ENCODE measurements at regions not wholly inside any gene's neighbourhood (a gene's known extent, or its start where the extent isn't known, plus 50 kb on each side); places are given as distances from the start of the nearest gene placed in this dataset.
"Not testable (repeated sequence)": the region's sequence is repeated elsewhere in the genome, so short reads cannot be mapped to it uniquely, and the experiment has no call there.

DNA sequence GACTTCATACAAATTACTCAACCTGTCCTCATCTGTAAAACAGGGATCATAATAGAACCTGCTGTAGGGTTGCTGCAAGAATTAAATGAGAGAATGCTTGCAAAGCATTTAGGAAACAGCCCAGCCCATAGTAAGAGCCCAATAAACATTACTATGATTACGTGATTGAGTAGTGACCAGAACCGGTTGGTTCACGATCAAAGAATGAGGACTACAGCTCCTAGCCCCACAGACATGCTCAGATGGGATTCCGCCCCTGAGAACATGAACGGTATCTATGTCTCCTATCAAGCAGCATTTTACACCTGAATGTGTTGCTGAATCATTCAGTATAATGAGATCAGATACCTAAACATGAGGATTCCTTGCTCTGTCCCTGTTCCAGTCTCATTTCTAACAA lies 104.8 kb upstream of the ZNF648 start:
- no peaks in the 10 kb centered on the region for H3K36me3 Mint-ChIP-seq (ENCODE audit: unreplicated experiment)

DNA sequence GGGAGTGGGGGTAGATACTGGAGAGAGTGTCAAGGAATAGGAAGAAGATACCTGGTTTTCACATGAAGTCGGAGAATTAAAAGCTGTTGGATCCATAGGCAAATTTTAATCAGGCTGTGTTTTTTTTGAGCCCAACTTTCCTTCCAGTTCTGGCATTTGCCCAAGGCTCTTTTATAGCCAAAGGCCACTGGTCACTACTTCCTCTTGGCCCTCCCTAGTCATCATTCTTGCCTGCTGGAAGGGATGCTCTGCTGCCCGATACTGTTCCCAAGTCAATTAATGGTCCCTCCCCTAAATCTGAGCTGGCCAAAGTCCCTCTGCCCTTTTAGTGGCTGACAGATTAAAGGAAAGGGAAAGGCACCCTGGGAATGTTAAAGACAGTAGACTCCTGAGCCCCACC lies 102.8 kb upstream of the ZNF648 start:
- H3K27ac Mint-ChIP-seq (ENCODE audit: unreplicated experiment) = no peak overlapping the region
- peaks cover 12% of the 10 kb centered on the region for H3K4me1 Mint-ChIP-seq (ENCODE audit: unreplicated experiment)
- DNase-seq (ENCODE audit: extremely low spot score, unreplicated experiment) = no peak
- H3K4me3 Mint-ChIP-seq (ENCODE audit: unreplicated experiment) = no peak overlapping the region
- TF ChIP-seq, protein P1, sequence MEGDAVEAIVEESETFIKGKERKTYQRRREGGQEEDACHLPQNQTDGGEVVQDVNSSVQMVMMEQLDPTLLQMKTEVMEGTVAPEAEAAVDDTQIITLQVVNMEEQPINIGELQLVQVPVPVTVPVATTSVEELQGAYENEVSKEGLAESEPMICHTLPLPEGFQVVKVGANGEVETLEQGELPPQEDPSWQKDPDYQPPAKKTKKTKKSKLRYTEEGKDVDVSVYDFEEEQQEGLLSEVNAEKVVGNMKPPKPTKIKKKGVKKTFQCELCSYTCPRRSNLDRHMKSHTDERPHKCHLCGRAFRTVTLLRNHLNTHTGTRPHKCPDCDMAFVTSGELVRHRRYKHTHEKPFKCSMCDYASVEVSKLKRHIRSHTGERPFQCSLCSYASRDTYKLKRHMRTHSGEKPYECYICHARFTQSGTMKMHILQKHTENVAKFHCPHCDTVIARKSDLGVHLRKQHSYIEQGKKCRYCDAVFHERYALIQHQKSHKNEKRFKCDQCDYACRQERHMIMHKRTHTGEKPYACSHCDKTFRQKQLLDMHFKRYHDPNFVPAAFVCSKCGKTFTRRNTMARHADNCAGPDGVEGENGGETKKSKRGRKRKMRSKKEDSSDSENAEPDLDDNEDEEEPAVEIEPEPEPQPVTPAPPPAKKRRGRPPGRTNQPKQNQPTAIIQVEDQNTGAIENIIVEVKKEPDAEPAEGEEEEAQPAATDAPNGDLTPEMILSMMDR (IDR thresholded peaks at IDR 0.05) = no peak
- H3K36me3 Mint-ChIP-seq (ENCODE audit: unreplicated experiment) = peaks cover 7% of the 10 kb centered on the region
- H3K27me3 Mint-ChIP-seq (ENCODE audit: unreplicated experiment) = no peaks in the 10 kb centered on the region
- H3K9me3 Mint-ChIP-seq (ENCODE audit: unreplicated experiment) = peaks cover 15% of the 10 kb centered on the region

More for the DNA sequence above, 104.8 kb upstream of the ZNF648 start:
- no peak overlapping the region for H3K4me3 Mint-ChIP-seq (ENCODE audit: unreplicated experiment)
- H3K27me3 Mint-ChIP-seq (ENCODE audit: unreplicated experiment) = no peaks in the 10 kb centered on the region
- TF ChIP-seq, protein P1 (IDR thresholded peaks at IDR 0.05) = no peak
- no peak overlapping the region for H3K27ac Mint-ChIP-seq (ENCODE audit: unreplicated experiment)
- DNase-seq (ENCODE audit: extremely low spot score, unreplicated experiment) = no peak
- peaks cover 17% of the 10 kb centered on the region for H3K4me1 Mint-ChIP-seq (ENCODE audit: unreplicated experiment)
- peaks cover 2% of the 10 kb centered on the region for H3K9me3 Mint-ChIP-seq (ENCODE audit: unreplicated experiment)

- no peak overlapping the region for H3K4me3 Mint-ChIP-seq (ENCODE audit: unreplicated experiment)
- no peak for DNase-seq (ENCODE audit: extremely low spot score, unreplicated experiment)
- no peaks in the 10 kb centered on the region for H3K27me3 Mint-ChIP-seq (ENCODE audit: unreplicated experiment)
- H3K4me1 Mint-ChIP-seq (ENCODE audit: unreplicated experiment) = peaks cover 8% of the 10 kb centered on the region
- no peak overlapping the region for H3K27ac Mint-ChIP-seq (ENCODE audit: unreplicated experiment)
- TF ChIP-seq, protein P1 (IDR thresholded peaks at IDR 0.05) = no peak
- H3K9me3 Mint-ChIP-seq (ENCODE audit: unreplicated experiment) = peaks cover 17% of the 10 kb centered on the region
- H3K36me3 Mint-ChIP-seq (ENCODE audit: unreplicated experiment) = peaks cover 7% of the 10 kb centered on the region
Observed at GRCh38 chr1:182163821-182164223, 102.3 kb upstream of the ZNF648 start.

DNA sequence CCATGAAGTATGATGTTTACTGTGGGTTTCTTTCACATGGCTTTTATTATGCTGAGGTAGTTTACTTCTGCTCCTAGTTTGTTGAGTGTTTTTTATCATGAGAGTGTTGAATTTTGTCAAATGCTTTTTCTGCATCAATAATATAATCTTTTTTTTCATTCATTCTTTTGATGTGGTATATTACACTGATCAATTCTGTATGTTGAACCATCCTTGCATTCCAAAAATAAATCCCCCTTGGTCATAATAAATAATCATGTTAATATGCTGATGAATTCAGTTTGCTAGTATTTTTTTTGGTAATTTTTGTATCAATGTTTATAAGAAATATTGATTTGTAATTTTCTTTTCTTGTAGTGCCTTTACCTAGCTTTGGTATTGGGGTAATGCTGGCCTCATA lies 97.9 kb upstream of the ZNF648 start:
- H3K9me3 Mint-ChIP-seq (ENCODE audit: unreplicated experiment) = peaks cover 25% of the 10 kb centered on the region
- H3K36me3 Mint-ChIP-seq (ENCODE audit: unreplicated experiment) = peaks cover 7% of the 10 kb centered on the region
- no peaks in the 10 kb centered on the region for H3K27me3 Mint-ChIP-seq (ENCODE audit: unreplicated experiment)
- H3K4me1 Mint-ChIP-seq (ENCODE audit: unreplicated experiment) = peaks cover 7% of the 10 kb centered on the region
- H3K4me3 Mint-ChIP-seq (ENCODE audit: unreplicated experiment) = no peak overlapping the region
- DNase-seq (ENCODE audit: extremely low spot score, unreplicated experiment) = no peak
- TF ChIP-seq, protein P1 (IDR thresholded peaks at IDR 0.05) = no peak
- no peak overlapping the region for H3K27ac Mint-ChIP-seq (ENCODE audit: unreplicated experiment)

DNA sequence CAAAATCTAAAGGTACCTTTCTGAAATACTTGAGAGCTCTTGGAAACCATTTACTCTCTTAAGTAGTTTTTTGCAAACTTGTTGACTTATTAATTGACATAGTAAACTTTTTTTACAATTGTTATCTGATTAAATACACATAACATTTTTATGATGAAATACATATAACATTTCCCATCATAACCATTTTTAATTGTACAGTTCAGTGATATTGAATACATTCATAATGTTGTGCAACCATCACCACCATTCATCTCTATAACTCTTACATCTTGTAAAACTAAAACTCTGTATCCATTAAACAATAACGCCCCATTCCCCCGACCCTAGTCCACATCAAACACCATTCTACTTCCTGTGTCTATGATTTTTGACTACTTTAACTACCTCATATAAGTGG lies 95.7 kb upstream of the ZNF648 start:
- TF ChIP-seq, protein P1 (IDR thresholded peaks at IDR 0.05) = no peak
- no peak overlapping the region for H3K27ac Mint-ChIP-seq (ENCODE audit: unreplicated experiment)
- no peak overlapping the region for H3K4me3 Mint-ChIP-seq (ENCODE audit: unreplicated experiment)
- peaks cover 7% of the 10 kb centered on the region for H3K36me3 Mint-ChIP-seq (ENCODE audit: unreplicated experiment)
- H3K9me3 Mint-ChIP-seq (ENCODE audit: unreplicated experiment) = peaks cover 25% of the 10 kb centered on the region
- no peak for DNase-seq (ENCODE audit: extremely low spot score, unreplicated experiment)
- H3K4me1 Mint-ChIP-seq (ENCODE audit: unreplicated experiment) = no peaks in the 10 kb centered on the region
- H3K27me3 Mint-ChIP-seq (ENCODE audit: unreplicated experiment) = no peaks in the 10 kb centered on the region

DNA sequence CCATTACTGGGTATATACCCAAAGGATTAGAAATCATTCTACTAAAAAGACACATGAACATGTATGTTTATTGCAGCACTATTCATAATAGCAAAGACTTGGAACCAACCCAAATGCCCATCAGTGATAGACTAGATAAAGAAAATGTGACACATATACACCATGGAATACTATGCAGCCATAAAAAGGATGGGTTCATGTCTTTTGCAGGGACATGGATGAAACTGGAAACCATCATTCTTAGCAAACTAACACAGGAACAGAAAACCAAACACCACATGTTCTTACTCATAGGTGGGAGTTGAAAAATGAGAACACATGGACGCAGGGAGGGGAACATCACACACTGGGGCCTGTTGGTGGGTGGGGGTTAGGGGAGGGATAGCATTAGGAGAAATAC lies 92.9 kb upstream of the ZNF648 start:
- H3K9me3 Mint-ChIP-seq (ENCODE audit: unreplicated experiment) = peaks cover 12% of the 10 kb centered on the region
- H3K36me3 Mint-ChIP-seq (ENCODE audit: unreplicated experiment); DNase-seq (ENCODE audit: extremely low spot score, unreplicated experiment); H3K27me3 Mint-ChIP-seq (ENCODE audit: unreplicated experiment); H3K4me3 Mint-ChIP-seq (ENCODE audit: unreplicated experiment); H3K27ac Mint-ChIP-seq (ENCODE audit: unreplicated experiment): not testable (repeated sequence)
- peaks cover 13% of the 10 kb centered on the region for H3K4me1 Mint-ChIP-seq (ENCODE audit: unreplicated experiment)

All from osteocyte (in vitro differentiated cells).